ENCODE measurements at regions not wholly inside any gene's neighbourhood (a gene's known extent, or its start where the extent isn't known, plus 50 kb on each side); places are given as distances from the start of the nearest gene placed in this dataset.

DNA sequence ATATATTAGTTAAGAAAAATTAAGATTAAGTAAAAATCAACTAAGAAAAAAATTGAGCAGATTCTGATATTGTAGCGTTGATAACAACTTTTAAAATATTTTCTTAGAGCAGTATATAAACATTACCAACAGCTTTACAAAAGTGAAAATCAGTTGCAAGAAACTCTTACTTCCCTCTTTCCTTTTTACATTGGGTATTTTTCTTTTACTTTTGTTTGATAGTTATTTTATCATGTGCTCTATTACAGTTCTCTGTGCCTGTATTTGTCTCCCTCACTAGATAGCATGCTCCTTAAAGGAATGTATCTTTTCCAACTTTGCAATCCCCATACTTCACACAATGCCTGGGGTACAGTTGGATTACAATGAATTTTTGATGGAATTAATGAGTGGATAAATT is 87.5 kb upstream of the P3H2 start:
- intact Hi-C loops (cut with DNase I; ENCODE audit: low total_unique reads): no loop called here
- H3K27ac ChIP-seq: no peak overlapping the region
- no peak for DNase-seq

DNA sequence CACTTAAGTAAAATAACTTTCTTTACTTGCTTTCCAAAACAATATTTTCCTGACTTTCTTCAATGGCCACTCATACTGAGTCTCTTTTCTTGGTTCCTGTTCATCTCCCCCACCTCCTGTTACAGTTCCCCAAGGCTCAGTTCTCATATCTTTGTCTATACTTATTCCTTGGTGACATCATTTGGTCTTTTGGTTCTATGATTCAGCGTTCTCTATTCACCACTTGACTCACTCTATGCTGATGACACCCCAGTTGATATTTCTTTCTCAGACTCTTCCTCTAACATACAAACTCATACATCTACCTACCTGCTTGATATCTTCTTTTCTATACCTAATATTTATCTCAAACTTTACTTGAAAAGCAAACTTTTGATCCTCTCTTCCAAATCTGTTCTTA is 85.0 kb upstream of the P3H2 start:
- intact Hi-C loops (cut with DNase I; ENCODE audit: low total_unique reads): no loop called here
- Histone ChIP-seq H3K27ac (no peak overlapping the region), H3K4me1 (no peaks in the 10 kb centered on the region), H3K9me3 (no peaks in the 10 kb centered on the region), H3K27me3 (no peaks in the 10 kb centered on the region), H3K36me3 (no peaks in the 10 kb centered on the region), H3K4me3 (no peak overlapping the region)
- TF ChIP-seq, protein P1, sequence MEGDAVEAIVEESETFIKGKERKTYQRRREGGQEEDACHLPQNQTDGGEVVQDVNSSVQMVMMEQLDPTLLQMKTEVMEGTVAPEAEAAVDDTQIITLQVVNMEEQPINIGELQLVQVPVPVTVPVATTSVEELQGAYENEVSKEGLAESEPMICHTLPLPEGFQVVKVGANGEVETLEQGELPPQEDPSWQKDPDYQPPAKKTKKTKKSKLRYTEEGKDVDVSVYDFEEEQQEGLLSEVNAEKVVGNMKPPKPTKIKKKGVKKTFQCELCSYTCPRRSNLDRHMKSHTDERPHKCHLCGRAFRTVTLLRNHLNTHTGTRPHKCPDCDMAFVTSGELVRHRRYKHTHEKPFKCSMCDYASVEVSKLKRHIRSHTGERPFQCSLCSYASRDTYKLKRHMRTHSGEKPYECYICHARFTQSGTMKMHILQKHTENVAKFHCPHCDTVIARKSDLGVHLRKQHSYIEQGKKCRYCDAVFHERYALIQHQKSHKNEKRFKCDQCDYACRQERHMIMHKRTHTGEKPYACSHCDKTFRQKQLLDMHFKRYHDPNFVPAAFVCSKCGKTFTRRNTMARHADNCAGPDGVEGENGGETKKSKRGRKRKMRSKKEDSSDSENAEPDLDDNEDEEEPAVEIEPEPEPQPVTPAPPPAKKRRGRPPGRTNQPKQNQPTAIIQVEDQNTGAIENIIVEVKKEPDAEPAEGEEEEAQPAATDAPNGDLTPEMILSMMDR (IDR thresholded peaks at IDR 0.05): no peak
- DNase-seq: no peak

More for the DNA sequence above, 87.5 kb upstream of the P3H2 start:
- no peaks in the 10 kb centered on the region for H3K27me3 ChIP-seq
- H3K36me3 ChIP-seq: no peaks in the 10 kb centered on the region
- no peak overlapping the region for H3K4me3 ChIP-seq
- TF ChIP-seq, protein P1 (IDR thresholded peaks at IDR 0.05): no peak
- H3K9me3 ChIP-seq: peaks cover 0 to under 1% (median 0%) of the 10 kb centered on the region in 3 donors
- H3K4me1 ChIP-seq: no peaks in the 10 kb centered on the region

DNA sequence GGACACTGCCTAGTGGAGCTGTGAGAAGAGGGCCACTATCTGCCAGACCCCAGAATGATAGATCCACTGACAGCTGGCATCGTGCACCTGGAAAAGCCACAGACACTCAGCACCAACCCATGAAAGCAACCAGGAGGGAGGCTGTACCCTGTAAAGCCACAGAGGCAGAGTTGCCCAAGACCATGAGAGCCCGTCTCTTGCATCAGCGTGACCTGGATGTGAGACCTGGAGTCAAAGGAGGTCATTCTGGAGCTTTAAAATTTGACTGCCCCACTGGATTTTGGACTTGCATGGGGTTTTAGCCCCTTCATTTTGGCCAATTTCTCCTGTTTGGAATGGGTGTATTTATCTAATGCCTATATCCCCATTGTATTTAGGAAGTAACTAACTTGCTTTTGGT is 83.5 kb upstream of the P3H2 start:
- intact Hi-C loops (cut with DNase I; ENCODE audit: low total_unique reads): loop anchor here (5.0 kb wide), 1 partner anchor 237 kb away; no protein-coding TSS in a partner anchor
- TF ChIP-seq, protein P1 (IDR thresholded peaks at IDR 0.05): no peak
- no peak overlapping the region for H3K4me3 ChIP-seq
- H3K9me3 ChIP-seq: no peaks in the 10 kb centered on the region
- H3K27me3 ChIP-seq: no peaks in the 10 kb centered on the region
- DNase-seq: no peak
- no peaks in the 10 kb centered on the region for H3K36me3 ChIP-seq
- H3K4me1 ChIP-seq: no peaks in the 10 kb centered on the region
- H3K27ac ChIP-seq: no peak overlapping the region

DNA sequence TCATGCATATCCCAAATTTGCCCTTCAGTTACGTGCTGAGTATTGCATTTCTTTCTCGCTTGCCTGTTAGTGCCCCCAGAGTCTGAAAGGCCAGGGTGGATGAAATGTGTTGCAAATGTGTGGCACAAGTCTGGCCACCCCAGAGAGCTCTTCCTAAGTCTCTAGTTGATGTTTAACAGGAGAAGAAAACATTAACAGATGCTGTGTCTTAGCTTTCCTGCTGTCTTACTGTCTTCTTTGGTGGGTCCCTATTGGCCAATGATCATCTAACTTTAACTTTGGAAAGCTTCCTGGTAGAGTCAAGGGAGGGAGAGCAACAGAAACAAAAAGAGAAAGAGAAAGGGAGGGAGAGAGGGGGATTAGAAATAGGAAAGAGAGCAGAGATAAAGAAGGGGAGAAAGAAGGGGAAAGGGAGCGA is 76.7 kb upstream of the P3H2 start:
- Histone ChIP-seq H3K27ac (no peak overlapping the region), H3K4me1 (no peaks in the 10 kb centered on the region), H3K4me3 (no peak overlapping the region), H3K36me3 (no peaks in the 10 kb centered on the region), H3K9me3 (no peaks in the 10 kb centered on the region), H3K27me3 (no peaks in the 10 kb centered on the region)
- no peak for DNase-seq
- intact Hi-C loops (cut with DNase I; ENCODE audit: low total_unique reads): loop anchor here (5.0 kb wide), 1 partner anchor 70 kb away; no protein-coding TSS in a partner anchor
- TF ChIP-seq, protein P1 (IDR thresholded peaks at IDR 0.05): no peak

DNA sequence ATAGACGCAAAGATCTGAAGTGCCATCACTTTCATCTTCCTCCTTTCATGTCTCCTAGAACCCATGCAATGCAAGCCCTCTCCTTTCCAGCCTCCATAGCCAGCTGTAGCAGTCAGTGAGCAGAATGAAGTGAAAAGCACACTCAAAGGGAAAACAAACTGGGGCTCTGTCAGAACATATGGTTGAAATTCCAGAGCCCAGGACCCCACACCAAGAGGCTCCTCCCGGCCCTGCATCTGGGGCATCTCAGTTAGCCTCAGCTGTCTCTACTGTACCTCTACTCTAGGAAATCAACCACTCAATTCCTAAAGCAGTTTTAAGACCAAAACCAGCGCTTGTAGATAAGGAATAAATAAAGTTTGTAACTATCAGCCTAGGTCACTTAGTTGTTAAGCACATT is 73.8 kb upstream of the P3H2 start:
- H3K9me3 ChIP-seq: no peaks in the 10 kb centered on the region
- H3K27me3 ChIP-seq: no peaks in the 10 kb centered on the region
- H3K27ac ChIP-seq: no peak overlapping the region
- no peak overlapping the region for H3K4me3 ChIP-seq
- no peaks in the 10 kb centered on the region for H3K36me3 ChIP-seq
- intact Hi-C loops (cut with DNase I; ENCODE audit: low total_unique reads): no loop called here
- no peak for DNase-seq
- H3K4me1 ChIP-seq: no peaks in the 10 kb centered on the region
- TF ChIP-seq, protein P1 (IDR thresholded peaks at IDR 0.05): no peak

DNA sequence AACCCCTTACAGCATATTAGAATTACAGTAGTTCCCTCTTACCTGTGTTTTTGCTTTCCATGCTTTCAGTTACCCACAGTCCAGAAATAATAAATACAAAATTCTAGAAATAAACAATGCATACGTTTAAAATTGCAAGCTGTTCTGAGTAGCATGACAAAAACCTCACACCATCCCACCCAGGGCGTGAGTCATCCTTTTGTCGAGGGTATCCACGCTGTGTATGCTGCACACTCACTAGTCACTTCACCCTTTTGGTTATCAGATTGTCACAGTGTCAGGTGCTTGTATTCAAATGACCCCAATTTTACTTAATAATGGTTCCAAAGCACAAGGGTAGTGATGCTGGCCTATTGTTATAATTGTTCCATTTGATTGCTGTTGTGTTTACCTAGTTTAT is 72.5 kb upstream of the P3H2 start:
- no peak for DNase-seq
- no peaks in the 10 kb centered on the region for H3K4me1 ChIP-seq
- no peaks in the 10 kb centered on the region for H3K36me3 ChIP-seq
- no peaks in the 10 kb centered on the region for H3K9me3 ChIP-seq
- intact Hi-C loops (cut with DNase I; ENCODE audit: low total_unique reads): no loop called here
- H3K27me3 ChIP-seq: no peaks in the 10 kb centered on the region
- TF ChIP-seq, protein P1 (IDR thresholded peaks at IDR 0.05): no peak
- H3K27ac ChIP-seq: no peak overlapping the region
- no peak overlapping the region for H3K4me3 ChIP-seq

Data from tibial artery (tissue), 4 donors.